Gastroesophageal sphincter (tissue), 3 donors: ENCODE measurements at regions not wholly inside any gene's neighbourhood (a gene's known extent, or its start where the extent isn't known, plus 50 kb on each side); places are given as distances from the start of the nearest gene placed in this dataset.

Experiments used
- CTCF ChIP-seq, 4 experiments: fragments of 200-600 bp in 2 of 4; fragments of 450-650 bp in 2 of 4; sonication (generic) in 1 of 4; IDR thresholded peaks; one replicate each; pipeline ENCODE4 v1.5.1; 2017 to 2019; ENCODE audit warnings: antibody characterized with exemption in 4 of 4, mild to moderate bottlenecking in 2 of 4, moderate library complexity in 2 of 4
- POLR2AphosphoS5 ChIP-seq: sonication (generic); formaldehyde crosslinking; IDR thresholded peaks from one replicate; pipeline ENCODE4 v1.6.1; 2017; ENCODE audit warnings: antibody characterized with exemption

- TF ChIP-seq CTCF (IDR thresholded peaks at IDR 0.05) (no peak), POLR2AphosphoS5 (no peak)
Measured at GRCh38 chr4:184962125-184962638, 56.1 kb upstream of the HELT start.
